ENCODE measurements at regions not wholly inside any gene's neighbourhood (a gene's known extent, or its start where the extent isn't known, plus 50 kb on each side); places are given as distances from the start of the nearest gene placed in this dataset.

GRCh38 chr9:116039893-116040292 is 113.7 kb upstream of the PAPPA start:
- H3K4me1 Mint-ChIP-seq, result no peaks in the 10 kb centered on the region
- no peak for DNase-seq
- H3K4me3 Mint-ChIP-seq, result no peak overlapping the region
- H3K9ac ChIP-seq (ENCODE audit: extremely low read depth, low read length, poor library complexity, severe bottlenecking), result no peak overlapping the region
- peaks cover 2% of the 10 kb centered on the region for H3K27me3 Mint-ChIP-seq (ENCODE audit: insufficient read depth)
- H3K27ac Mint-ChIP-seq, result no peak overlapping the region
- H3K27ac ChIP-seq (ENCODE audit: low read depth, low read length), result no peak overlapping the region
- H3K36me3 ChIP-seq (ENCODE audit: control insufficient read depth, insufficient read depth, low read length), result no peaks in the 10 kb centered on the region
- H3K9me3 ChIP-seq (ENCODE audit: control insufficient read depth, low read length), result peaks cover under 1% of the 10 kb centered on the region
- no peak for TF ChIP-seq CTCF (conservative IDR thresholded peaks at IDR 0.05)
- no peak overlapping the region for H3K4me3 ChIP-seq (ENCODE audit: low read length)
- no peaks in the 10 kb centered on the region for H3K27me3 ChIP-seq (ENCODE audit: control insufficient read depth, insufficient read depth, low read length, poor library complexity, severe bottlenecking)
- no peaks in the 10 kb centered on the region for H3K36me3 Mint-ChIP-seq (ENCODE audit: low read depth)
- H3K9me3 Mint-ChIP-seq, result peaks cover 1% of the 10 kb centered on the region
- no peaks in the 10 kb centered on the region for H3K4me1 ChIP-seq (ENCODE audit: control insufficient read depth, insufficient read depth, low read length)

DNA sequence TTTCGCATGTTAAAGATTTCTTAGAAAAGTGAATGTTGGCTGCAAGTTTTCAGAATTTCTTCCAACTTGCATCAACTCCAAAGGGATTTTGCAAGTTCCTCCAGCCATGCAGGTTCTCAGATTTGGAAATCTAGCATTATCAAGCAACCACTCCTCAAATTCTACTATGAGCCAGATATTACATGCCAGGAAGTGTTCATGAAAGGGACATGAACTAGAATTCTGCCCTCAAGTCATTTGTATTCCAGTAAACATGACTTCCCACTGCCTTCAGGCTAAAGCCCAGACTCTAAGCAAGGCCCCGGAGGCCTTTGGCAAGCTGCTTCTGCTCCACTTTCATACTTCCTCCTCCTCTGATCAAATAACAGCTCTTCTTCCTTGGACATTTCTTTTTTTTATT is 111.3 kb upstream of the PAPPA start:
- peaks cover 14% of the 10 kb centered on the region for H3K9me3 ChIP-seq (ENCODE audit: control insufficient read depth, low read length)
- WGBS, 2 experiments (ENCODE audit: insufficient coverage in 1 of 2, insufficient read length in 1 of 2), result 95 to 96% methylated on average over 2 of the region's 2 CpGs
- H3K4me1 Mint-ChIP-seq, result no peaks in the 10 kb centered on the region
- no peak overlapping the region for H3K27ac Mint-ChIP-seq
- H3K27ac ChIP-seq (ENCODE audit: low read depth, low read length), result no peak overlapping the region
- no peak for DNase-seq
- H3K36me3 ChIP-seq (ENCODE audit: control insufficient read depth, insufficient read depth, low read length), result no peaks in the 10 kb centered on the region
- peaks cover 2% of the 10 kb centered on the region for H3K27me3 Mint-ChIP-seq (ENCODE audit: insufficient read depth)
- H3K4me3 Mint-ChIP-seq, result no peak overlapping the region
- H3K9me3 Mint-ChIP-seq, result peaks cover 4% of the 10 kb centered on the region
- H3K27me3 ChIP-seq (ENCODE audit: control insufficient read depth, insufficient read depth, low read length, poor library complexity, severe bottlenecking), result no peaks in the 10 kb centered on the region
- no peaks in the 10 kb centered on the region for H3K4me1 ChIP-seq (ENCODE audit: control insufficient read depth, insufficient read depth, low read length)
- no peaks in the 10 kb centered on the region for H3K36me3 Mint-ChIP-seq (ENCODE audit: low read depth)
- H3K4me3 ChIP-seq (ENCODE audit: low read length), result no peak overlapping the region
- no peak overlapping the region for H3K9ac ChIP-seq (ENCODE audit: extremely low read depth, low read length, poor library complexity, severe bottlenecking)
- no peak for TF ChIP-seq CTCF (conservative IDR thresholded peaks at IDR 0.05)

GRCh38 chr9:116045083-116045482 is 108.5 kb upstream of the PAPPA start:
- Histone ChIP-seq H3K9ac (ENCODE audit: extremely low read depth, low read length, poor library complexity, severe bottlenecking) (no peak overlapping the region), H3K27me3 (ENCODE audit: control insufficient read depth, insufficient read depth, low read length, poor library complexity, severe bottlenecking) (peaks cover 17% of the 10 kb centered on the region), H3K27ac (ENCODE audit: low read depth, low read length) (no peak overlapping the region), H3K4me1 (ENCODE audit: control insufficient read depth, insufficient read depth, low read length) (no peaks in the 10 kb centered on the region), H3K4me3 (ENCODE audit: low read length) (no peak overlapping the region), H3K36me3 (ENCODE audit: control insufficient read depth, insufficient read depth, low read length) (no peaks in the 10 kb centered on the region), H3K9me3 (ENCODE audit: control insufficient read depth, low read length) (peaks cover 14% of the 10 kb centered on the region)
- Mint-ChIP-seq H3K36me3 (ENCODE audit: low read depth) (no peaks in the 10 kb centered on the region), H3K27me3 (ENCODE audit: insufficient read depth) (peaks cover 18% of the 10 kb centered on the region), H3K27ac (no peak overlapping the region), H3K4me1 (no peaks in the 10 kb centered on the region), H3K4me3 (no peak overlapping the region), H3K9me3 (peaks cover 4% of the 10 kb centered on the region)
- DNase-seq, result no peak
- no CpG with 5 or more reads among the region's 2 CpGs for WGBS, 2 experiments (ENCODE audit: insufficient coverage in 1 of 2, insufficient read length in 1 of 2)
- TF ChIP-seq CTCF (conservative IDR thresholded peaks at IDR 0.05), result no peak

Data from endodermal cell (in vitro differentiated cells).